ENCODE measurements at regions not wholly inside any gene's neighbourhood (a gene's known extent, or its start where the extent isn't known, plus 50 kb on each side); places are given as distances from the start of the nearest gene placed in this dataset.

GRCh38 chr13:103326326-103326725, 260.1 kb upstream of the SLC10A2 start:
- Histone ChIP-seq H3K4me2 (ENCODE audit: low read length) (no peak overlapping the region), H3K79me2 (ENCODE audit: insufficient read depth, low read length) (no peaks in the 10 kb centered on the region), H3K27ac (ENCODE audit: low read depth, low read length, poor library complexity, severe bottlenecking) (no peak overlapping the region), H3K4me1 (ENCODE audit: insufficient read depth, low read length, severe bottlenecking) (no peaks in the 10 kb centered on the region), H3K9me2 (ENCODE audit: low read depth, low read length) (no peaks in the 10 kb centered on the region), H2AFZ (ENCODE audit: low read length) (no peak overlapping the region), H3K27me3 (ENCODE audit: insufficient read depth, low read length) (no peaks in the 10 kb centered on the region), H3K9me3 (ENCODE audit: low read length) (no peaks in the 10 kb centered on the region), H3K4me3 (ENCODE audit: low read depth, low read length, poor library complexity, severe bottlenecking) (no peak overlapping the region), H4K20me1 (ENCODE audit: insufficient read depth, low read length) (no peaks in the 10 kb centered on the region), H3F3A (ENCODE audit: insufficient read depth, low read length) (no peaks in the 10 kb centered on the region), H3K36me3 (ENCODE audit: insufficient read depth, low read length) (no peaks in the 10 kb centered on the region), H3K9ac (ENCODE audit: low read length) (no peak overlapping the region)
- TF ChIP-seq EZH2 (IDR thresholded peaks at IDR 0.05; ENCODE audit: borderline replicate concordance, low read length) (no peak), CTCF (IDR thresholded peaks at IDR 0.05; ENCODE audit: low read length) (no peak)

GRCh38 chr13:103325672-103326071, 259.5 kb upstream of the SLC10A2 start:
- Histone ChIP-seq H3K9me3 (ENCODE audit: low read length) (no peaks in the 10 kb centered on the region), H3K27ac (ENCODE audit: low read depth, low read length, poor library complexity, severe bottlenecking) (no peak overlapping the region), H4K20me1 (ENCODE audit: insufficient read depth, low read length) (no peaks in the 10 kb centered on the region), H3K4me2 (ENCODE audit: low read length) (no peak overlapping the region), H3K9me2 (ENCODE audit: low read depth, low read length) (no peaks in the 10 kb centered on the region), H3K79me2 (ENCODE audit: insufficient read depth, low read length) (no peaks in the 10 kb centered on the region), H2AFZ (ENCODE audit: low read length) (no peak overlapping the region), H3K36me3 (ENCODE audit: insufficient read depth, low read length) (no peaks in the 10 kb centered on the region), H3K9ac (ENCODE audit: low read length) (no peak overlapping the region), H3K27me3 (ENCODE audit: insufficient read depth, low read length) (no peaks in the 10 kb centered on the region), H3K4me1 (ENCODE audit: insufficient read depth, low read length, severe bottlenecking) (no peaks in the 10 kb centered on the region), H3F3A (ENCODE audit: insufficient read depth, low read length) (no peaks in the 10 kb centered on the region), H3K4me3 (ENCODE audit: low read depth, low read length, poor library complexity, severe bottlenecking) (no peak overlapping the region)
- TF ChIP-seq EZH2 (IDR thresholded peaks at IDR 0.05; ENCODE audit: borderline replicate concordance, low read length), result no peak
- TF ChIP-seq CTCF (IDR thresholded peaks at IDR 0.05; ENCODE audit: low read length), result no peak

- H4K20me1 ChIP-seq (ENCODE audit: insufficient read depth, low read length), result no peaks in the 10 kb centered on the region
- H3K4me1 ChIP-seq (ENCODE audit: insufficient read depth, low read length, severe bottlenecking), result no peaks in the 10 kb centered on the region
- no peak overlapping the region for H3K4me3 ChIP-seq (ENCODE audit: low read depth, low read length, poor library complexity, severe bottlenecking)
- H3K9ac ChIP-seq (ENCODE audit: low read length), result no peak overlapping the region
- H3F3A ChIP-seq (ENCODE audit: insufficient read depth, low read length), result no peaks in the 10 kb centered on the region
- no peak overlapping the region for H3K4me2 ChIP-seq (ENCODE audit: low read length)
- H3K27ac ChIP-seq (ENCODE audit: low read depth, low read length, poor library complexity, severe bottlenecking), result no peak overlapping the region
- TF ChIP-seq CTCF (IDR thresholded peaks at IDR 0.05; ENCODE audit: low read length), result no peak
- H3K36me3 ChIP-seq (ENCODE audit: insufficient read depth, low read length), result no peaks in the 10 kb centered on the region
- H3K27me3 ChIP-seq (ENCODE audit: insufficient read depth, low read length), result no peaks in the 10 kb centered on the region
- no peaks in the 10 kb centered on the region for H3K79me2 ChIP-seq (ENCODE audit: insufficient read depth, low read length)
- H3K9me2 ChIP-seq (ENCODE audit: low read depth, low read length), result no peaks in the 10 kb centered on the region
- H3K9me3 ChIP-seq (ENCODE audit: low read length), result no peaks in the 10 kb centered on the region
- no peak overlapping the region for H2AFZ ChIP-seq (ENCODE audit: low read length)
Observed at GRCh38 chr13:103324641-103325040, 258.4 kb upstream of the SLC10A2 start.
